Fibroblast of lung (primary cell): ENCODE measurements at regions not wholly inside any gene's neighbourhood (a gene's known extent, or its start where the extent isn't known, plus 50 kb on each side); places are given as distances from the start of the nearest gene placed in this dataset.

Experiments
- DNase-seq, 2 donors: peaks; one replicate each; pipeline versions ENCODE4 v3.0.0 to v3.0.0-alpha.2; 2010; ENCODE audit warnings: low read depth in 2 of 2
- H2AFZ ChIP-seq: 2 replicates; pipeline ENCODE4 v1.5.1; 2012; ENCODE audit warnings: low read length, control low read depth, inconsistent platforms
- H3K27ac ChIP-seq: 2 replicates; pipeline ENCODE4 v1.5.1; 2011; ENCODE audit warnings: low read length, control low read depth; ENCODE audit not compliant: insufficient read depth
- H3K27me3 ChIP-seq: 2 replicates; pipeline ENCODE4 v1.5.1; 2011; ENCODE audit warnings: mild to moderate bottlenecking, low read length; ENCODE audit not compliant: control insufficient read depth, insufficient read depth
- H3K36me3 ChIP-seq: 2 replicates; pipeline ENCODE4 v1.5.1; 2011; ENCODE audit warnings: low read length; ENCODE audit not compliant: control insufficient read depth, insufficient read depth
- H3K4me1 ChIP-seq: 2 replicates; pipeline ENCODE4 v1.5.1; 2011; ENCODE audit warnings: low read length; ENCODE audit not compliant: control insufficient read depth, insufficient read depth; ENCODE audit errors: extremely low read depth
- H3K4me2 ChIP-seq: 2 replicates; pipeline ENCODE4 v1.5.1; 2011; ENCODE audit warnings: low read length, control low read depth; ENCODE audit not compliant: insufficient read depth; ENCODE audit errors: extremely low read depth
- H3K4me3 ChIP-seq, 4 experiments: fragments of 200-600 bp in 1 of 4; sonication (generic) in 1 of 4; replicated peaks in 1 of 4; 2 replicates each; pipeline ENCODE4 v1.5.1; 2011 to 2016; ENCODE audit warnings: low read length in 4 of 4, low read depth in 3 of 4, mild to moderate bottlenecking in 3 of 4, control low read depth in 2 of 4, inconsistent platforms in 1 of 4, mixed read lengths in 1 of 4; ENCODE audit not compliant: insufficient read depth in 1 of 4; ENCODE audit errors: control extremely low read depth in 1 of 4
- H3K79me2 ChIP-seq: 2 replicates; pipeline ENCODE4 v1.5.1; 2012; ENCODE audit warnings: mild to moderate bottlenecking, low read length, inconsistent platforms; ENCODE audit not compliant: control insufficient read depth, insufficient read depth
- H3K9ac ChIP-seq: 2 replicates; pipeline ENCODE4 v1.5.1; 2011; ENCODE audit warnings: mild to moderate bottlenecking, low read length, control low read depth; ENCODE audit not compliant: insufficient read depth
- H3K9me3 ChIP-seq: 2 replicates; pipeline ENCODE4 v1.5.1; 2012; ENCODE audit warnings: low read depth, low read length; ENCODE audit not compliant: control insufficient read depth, insufficient read depth
- H4K20me1 ChIP-seq: 2 replicates; pipeline ENCODE4 v1.5.1; 2011; ENCODE audit warnings: low read length; ENCODE audit not compliant: control insufficient read depth, insufficient read depth; ENCODE audit errors: extremely low read depth
- EZH2 ChIP-seq: IDR thresholded peaks from 2 replicates; pipeline ENCODE4 v1.5.1; 2012; ENCODE audit warnings: low read length, control low read depth, mild to moderate bottlenecking; ENCODE audit errors: missing control alignments
- TF ChIP-seq, protein P1 (sequence below), 2 donors: IDR thresholded peaks in 1 of 2; conservative IDR thresholded peaks in 1 of 2; 1 replicate in 1 of 2; 2 replicates in 1 of 2; pipeline ENCODE4 v1.5.1; 2011 to 2012; ENCODE audit warnings: low read length in 2 of 2, control low read depth in 1 of 2, inconsistent platforms in 1 of 2, low read depth in 1 of 2, mild to moderate bottlenecking in 1 of 2

GRCh38 chr3:71843071-71843470, 58.1 kb upstream of the PROK2 start:
- Histone ChIP-seq H3K27me3 (no peaks in the 10 kb centered on the region), H3K4me1 (no peaks in the 10 kb centered on the region), H3K4me2 (no peak overlapping the region), H3K9me3 (no peaks in the 10 kb centered on the region), H3K27ac (no peak overlapping the region), H4K20me1 (no peaks in the 10 kb centered on the region), H3K4me3 (no peak overlapping the region), H3K36me3 (no peaks in the 10 kb centered on the region), H3K9ac (no peak overlapping the region), H2AFZ (no peak overlapping the region), H3K79me2 (no peaks in the 10 kb centered on the region)
- TF ChIP-seq, protein P1, sequence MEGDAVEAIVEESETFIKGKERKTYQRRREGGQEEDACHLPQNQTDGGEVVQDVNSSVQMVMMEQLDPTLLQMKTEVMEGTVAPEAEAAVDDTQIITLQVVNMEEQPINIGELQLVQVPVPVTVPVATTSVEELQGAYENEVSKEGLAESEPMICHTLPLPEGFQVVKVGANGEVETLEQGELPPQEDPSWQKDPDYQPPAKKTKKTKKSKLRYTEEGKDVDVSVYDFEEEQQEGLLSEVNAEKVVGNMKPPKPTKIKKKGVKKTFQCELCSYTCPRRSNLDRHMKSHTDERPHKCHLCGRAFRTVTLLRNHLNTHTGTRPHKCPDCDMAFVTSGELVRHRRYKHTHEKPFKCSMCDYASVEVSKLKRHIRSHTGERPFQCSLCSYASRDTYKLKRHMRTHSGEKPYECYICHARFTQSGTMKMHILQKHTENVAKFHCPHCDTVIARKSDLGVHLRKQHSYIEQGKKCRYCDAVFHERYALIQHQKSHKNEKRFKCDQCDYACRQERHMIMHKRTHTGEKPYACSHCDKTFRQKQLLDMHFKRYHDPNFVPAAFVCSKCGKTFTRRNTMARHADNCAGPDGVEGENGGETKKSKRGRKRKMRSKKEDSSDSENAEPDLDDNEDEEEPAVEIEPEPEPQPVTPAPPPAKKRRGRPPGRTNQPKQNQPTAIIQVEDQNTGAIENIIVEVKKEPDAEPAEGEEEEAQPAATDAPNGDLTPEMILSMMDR (conservative IDR thresholded peaks at IDR 0.05 in 1 of 2, IDR thresholded peaks at IDR 0.05 in 1 of 2; ENCODE audit: low read depth in 1 of 2, low read length in 2 of 2), result no peak
- TF ChIP-seq EZH2, result no peak
- DNase-seq, result no peak

GRCh38 chr3:71838406-71838805, 53.5 kb upstream of the PROK2 start:
- Histone ChIP-seq H3K4me1 (no peaks in the 10 kb centered on the region), H4K20me1 (no peaks in the 10 kb centered on the region), H3K27ac (no peak overlapping the region), H3K9ac (no peak overlapping the region), H3K36me3 (no peaks in the 10 kb centered on the region), H3K9me3 (no peaks in the 10 kb centered on the region), H3K4me2 (no peak overlapping the region), H3K4me3 (no peak overlapping the region), H2AFZ (no peak overlapping the region), H3K27me3 (no peaks in the 10 kb centered on the region), H3K79me2 (no peaks in the 10 kb centered on the region)
- TF ChIP-seq EZH2, result no peak
- TF ChIP-seq, protein P1 (conservative IDR thresholded peaks at IDR 0.05 in 1 of 2, IDR thresholded peaks at IDR 0.05 in 1 of 2; ENCODE audit: low read depth in 1 of 2, low read length in 2 of 2), result no peak
- no peak for DNase-seq
